HepG2 (cell line): ENCODE measurements at regions not wholly inside any gene's neighbourhood (a gene's known extent, or its start where the extent isn't known, plus 50 kb on each side); places are given as distances from the start of the nearest gene placed in this dataset.

Experiments
- ATAC-seq: fragments of 200-7000 bp; cut with Tn5 transposase; 3 replicates; pipeline ENCODE4 v1.9.1; 2020; ENCODE audit warnings: mild to moderate bottlenecking, moderate library complexity
- BruUV-seq: library from RNA; stranded (reverse); fragments of 400-500 nt; replicated peaks from 2 replicates; lab custom pipeline; 2021; lab: Mats Ljungman, UMichigan
- CTCF ChIA-PET: fragments of 300-600 bp; formaldehyde crosslinking; extraction: SDS; loops from one replicate; lab custom pipeline; 2021; ENCODE audit warnings: low total read pairs, inconsistent platforms, low intra/inter-chr PET ratio; lab: Yijun Ruan, JAX
- POLR2A ChIA-PET: fragments of 350-600 bp; sonication (Branson Sonifier 250); formaldehyde crosslinking; loops from one replicate; lab custom pipeline; 2020; ENCODE audit warnings: antibody characterized with exemption, inconsistent platforms; lab: Yijun Ruan, JAX
- DNase-seq: peaks from one replicate; pipeline ENCODE4 v3.0.0-alpha.2; 2015; ENCODE audit warnings: low spot score
- FAIRE-seq: peaks from 3 replicates; lab custom pipeline; 2011; peaks lifted over from hg19 to GRCh38; lab: Jason Lieb, UNC
- H2AFZ ChIP-seq: one replicate; pipeline ENCODE4 v1.6.1; 2011; ENCODE audit warnings: low read length, inconsistent platforms
- H3K27ac ChIP-seq: fragments of 300-600 bp; 3 replicates; pipeline ENCODE4 v1.8.0; 2011; ENCODE audit warnings: mixed run types, mild to moderate bottlenecking, mixed read lengths, low read length, inconsistent platforms; ENCODE audit not compliant: insufficient read depth; ENCODE audit errors: extremely low read length
- H3K27me3 ChIP-seq, 2 experiments: fragments of 200-600 bp in 1 of 2; 2 replicates in 1 of 2; 3 replicates in 1 of 2; pipeline versions ENCODE4 v1.6.0 to v1.8.0; 2011; ENCODE audit warnings: low read length in 2 of 2, mild to moderate bottlenecking in 2 of 2, moderate library complexity in 2 of 2, inconsistent platforms in 1 of 2; ENCODE audit not compliant: insufficient read depth in 2 of 2, control insufficient read depth in 1 of 2
- H3K36me3 ChIP-seq, 2 experiments: fragments of 200-600 bp in 1 of 2; replicated peaks in 1 of 2; 2 replicates in 1 of 2; 3 replicates in 1 of 2; pipeline versions ENCODE4 v1.5.1 to v1.8.0; 2011; ENCODE audit warnings: low read length in 2 of 2, inconsistent platforms in 1 of 2; ENCODE audit not compliant: insufficient read depth in 2 of 2, control insufficient read depth in 1 of 2
- H3K4me1 ChIP-seq: 2 replicates; pipeline ENCODE4 v1.5.1; 2012; ENCODE audit warnings: low read length, inconsistent platforms; ENCODE audit not compliant: insufficient read depth
- H3K4me2 ChIP-seq: 2 replicates; pipeline ENCODE4 v1.6.0; 2011; ENCODE audit warnings: low read depth, low read length, inconsistent platforms
- H3K4me3 ChIP-seq, 3 experiments: fragments of 200-600 bp in 1 of 3; sonication (generic), shearing (Covaris generic) in 1 of 3; replicated peaks in 1 of 3; 2 replicates each; pipeline ENCODE4 v1.5.1; 2011 to 2016; ENCODE audit warnings: low read length in 3 of 3, inconsistent platforms in 2 of 3, low read depth in 2 of 3, mild to moderate bottlenecking in 2 of 3, control low read depth in 1 of 3, mixed read lengths in 1 of 3; ENCODE audit not compliant: insufficient read depth in 1 of 3
- H3K79me2 ChIP-seq: one replicate; pipeline ENCODE4 v1.6.1; 2011; ENCODE audit warnings: low read length, inconsistent platforms; ENCODE audit not compliant: insufficient read depth
- H3K9ac ChIP-seq: 2 replicates; pipeline ENCODE4 v1.6.0; 2011; ENCODE audit warnings: mild to moderate bottlenecking, low read depth, low read length, inconsistent platforms; ENCODE audit not compliant: insufficient read depth
- H3K9me3 ChIP-seq: 2 replicates; pipeline ENCODE4 v1.5.1; 2012; ENCODE audit warnings: mild to moderate bottlenecking, low read length
- H4K20me1 ChIP-seq: 2 replicates; pipeline ENCODE4 v1.6.0; 2011; ENCODE audit warnings: inconsistent platforms, mild to moderate bottlenecking, low read length, moderate library complexity; ENCODE audit not compliant: insufficient read depth
- HNF4A ChIP-seq: sonication (generic); formaldehyde crosslinking; IDR thresholded peaks from 2 replicates; pipeline ENCODE4 v1.4.0; 2020; ENCODE audit warnings: missing genetic modification reagents
- HNRNPL ChIP-seq: fragments of 200-400 bp; formaldehyde crosslinking; IDR thresholded peaks from 2 replicates; pipeline ENCODE4 v1.6.1; 2017; ENCODE audit warnings: mild to moderate bottlenecking, low read depth, low read length
- KLF13 ChIP-seq: sonication (generic); formaldehyde crosslinking; IDR thresholded peaks from 2 replicates; pipeline ENCODE4 v1.4.0; 2020; ENCODE audit warnings: mild to moderate bottlenecking, missing genetic modification reagents
- ZC3H4 ChIP-seq: sonication (generic); formaldehyde crosslinking; IDR thresholded peaks from 2 replicates; pipeline ENCODE4 v1.4.0; 2020; ENCODE audit warnings: missing genetic modification reagents, borderline replicate concordance
- WGBS: methylation state at CpG from one replicate; pipeline ENCODE4 v1.1.6; 2017; ENCODE audit warnings: low lambda C conversion rate; 5-methylcytosine and 5-hydroxymethylcytosine counted together
- in situ Hi-C: cut with HindIII; loops from 2 replicates; pipeline ENCODE4 v1.10.0; 2017; ENCODE audit warnings: low pct_unique_long_range_greater_than_20kb; ENCODE audit not compliant: extremely low pct_ligation_motif_present
- intact Hi-C: fragments of 100-400 bp; cut with micrococcal nuclease; formaldehyde crosslinking; loops from one replicate; pipeline ENCODE4 v1.10.0; 2022; ENCODE audit not compliant: unreplicated experiment

GRCh38 chr3:83393276-83393675 is 1565.5 kb upstream of the CADM2 start:
- H3K9me3 ChIP-seq = no peaks in the 10 kb centered on the region
- no peak for FAIRE-seq
- H2AFZ ChIP-seq = no peak overlapping the region
- 0 out of 2 replicates have a peak, but pooled peaks cover 7% of the 10 kb centered on the region for H3K4me1 ChIP-seq
- ChIA-PET POLR2A (no interaction called here), CTCF (no interaction called here)
- H3K27me3 ChIP-seq = no peaks in the 10 kb centered on the region
- H3K36me3 ChIP-seq = no peaks in the 10 kb centered on the region
- in situ Hi-C loops = no loop called here
- DNase-seq = no peak
- TF ChIP-seq HNF4A (CRISPR knock-in tag) (0 out of 2 replicates have a peak, but pooled peaks have one; percentile 31), HNRNPL (no peak), ZC3H4 (no peak)
- H3K79me2 ChIP-seq = no peaks in the 10 kb centered on the region
- H3K4me3 ChIP-seq = no peak overlapping the region
- H3K27ac ChIP-seq = no peak overlapping the region
- WGBS = 0% methylated on average over 2 of the region's 3 CpGs
- BruUV-seq = no TSS peak
- peak; percentile 78 for ATAC-seq
- H3K4me2 ChIP-seq = no peak overlapping the region
- intact Hi-C loops = no loop called here
- H4K20me1 ChIP-seq = no peaks in the 10 kb centered on the region
- no peak overlapping the region for H3K9ac ChIP-seq

- no peak overlapping the region for H2AFZ ChIP-seq
- no peaks in the 10 kb centered on the region for H4K20me1 ChIP-seq
- ChIA-PET POLR2A (no interaction called here), CTCF (no interaction called here)
- H3K9ac ChIP-seq = no peak overlapping the region
- no peaks in the 10 kb centered on the region for H3K9me3 ChIP-seq
- DNase-seq (no peak), FAIRE-seq (no peak), ATAC-seq (peak; percentile 58)
- H3K4me1 ChIP-seq = no peaks in the 10 kb centered on the region
- H3K27ac ChIP-seq = no peak overlapping the region
- in situ Hi-C loops = no loop called here
- 36% methylated on average over 2 of the region's 10 CpGs for WGBS
- BruUV-seq = no TSS peak
- intact Hi-C loops = no loop called here
- no peak overlapping the region for H3K4me2 ChIP-seq
- no peaks in the 10 kb centered on the region for H3K27me3 ChIP-seq
- TF ChIP-seq KLF13 (CRISPR knock-in tag) = no peak
- TF ChIP-seq, all 625 proteins: peak for 0
- Histone ChIP-seq H3K4me3 (no peak overlapping the region), H3K36me3 (no peaks in the 10 kb centered on the region), H3K79me2 (no peaks in the 10 kb centered on the region)
Observed at GRCh38 chr3:83403927-83404326, 1554.9 kb upstream of the CADM2 start.
